Heart right ventricle (tissue), 16 donors: ENCODE measurements at regions not wholly inside any gene's neighbourhood (a gene's known extent, or its start where the extent isn't known, plus 50 kb on each side); places are given as distances from the start of the nearest gene placed in this dataset.

Experiments used
- ATAC-seq, 8 donors: fragments of 200-7000 bp; cut with Tn5 transposase; one replicate each; pipeline ENCODE4 v1.9.1; 2020; ENCODE audit warnings: mild to moderate bottlenecking in 8 of 8, moderate library complexity in 8 of 8, moderate number of reproducible peaks in 1 of 8
- DNase-seq, 2 donors: peaks; one replicate each; pipeline ENCODE4 v3.0.0-alpha.2; 2020
- H3K27ac ChIP-seq, 10 donors: fragments of 200-600 bp; sonication (generic) in 2 of 10; one replicate each; pipeline versions ENCODE4 v1.5.0 to v1.8.0; 2020 to 2022; ENCODE audit warnings: mild to moderate bottlenecking in 3 of 10
- H3K27me3 ChIP-seq, 7 donors: fragments of 200-600 bp; one replicate each; pipeline ENCODE4 v1.8.0; 2021 to 2022; ENCODE audit warnings: mild to moderate bottlenecking in 2 of 7
- H3K36me3 ChIP-seq, 9 donors: fragments of 200-600 bp; sonication (generic) in 1 of 9; one replicate each; pipeline versions ENCODE4 v1.5.0 to v1.8.0; 2020 to 2022; ENCODE audit warnings: mild to moderate bottlenecking in 2 of 9
- H3K4me1 ChIP-seq, 9 donors: fragments of 200-600 bp; sonication (generic) in 1 of 9; one replicate each; pipeline versions ENCODE4 v1.5.0 to v1.8.0; 2020 to 2022; ENCODE audit warnings: mild to moderate bottlenecking in 4 of 9
- H3K4me3 ChIP-seq, 10 donors: fragments of 200-600 bp; sonication (generic) in 2 of 10; one replicate each; pipeline versions ENCODE4 v1.5.0 to v1.8.0; 2020 to 2022; ENCODE audit warnings: mild to moderate bottlenecking in 7 of 10, moderate library complexity in 2 of 10
- H3K9me3 ChIP-seq, 11 donors: fragments of 200-600 bp in 10 of 11; sonication (generic) in 2 of 11; one replicate each; pipeline versions ENCODE4 v1.5.0 to v1.8.0; 2013 to 2022; ENCODE audit warnings: mild to moderate bottlenecking in 2 of 11, control low read depth in 1 of 11, moderate library complexity in 1 of 11
- WGBS, 2 donors: extraction: QIAGEN DNeasy Blood & Tissue Kit; methylation state at CpG; one replicate each; pipeline ENCODE4 v1.1.7; 2013; ENCODE audit warnings: inconsistent platforms in 1 of 2; 5-methylcytosine and 5-hydroxymethylcytosine counted together
- intact Hi-C, 10 donors: fragments of 100-400 bp; cut with DNase I; formaldehyde crosslinking; loops; one replicate each; pipeline versions ENCODE4 v1.11.1 to v1.14.2; 2022
- TF ChIP-seq, protein P1 (sequence below), 9 donors: fragments of 200-600 bp; sonication (generic) in 2 of 9; IDR thresholded peaks; one replicate each; pipeline versions ENCODE4 v1.5.0 to v1.8.0; 2021 to 2022; ENCODE audit warnings: antibody characterized with exemption in 9 of 9, mild to moderate bottlenecking in 5 of 9, moderate library complexity in 1 of 9
- donor health status: Arrhythmogenic right ventricular cardiomyopathy.
- donor health status: ischemic (EF 13 %, LVEDD 7.1; RV severe dilation, severe dysfunction).
- donor health status: healthy with polysubstance abuse.
- donor health status: DM: no; HTN: yes; CAD: no.
- donor health status: DM: no; HTN: no; CAD: no.
- donor health status: ischemic (EF 25% LVEDD 6.9; RV normal size, moderate dysfunction).
- donor health status: ischemic (EF 25% LVEDD 5.7; RV mildly dilated, moderate dysfunction).
- donor health status: healthy.
- donor health status: DM: yes; HTN: yes; CAD: no.
- donor health status: Ischemic cardiomyopathy.
- donor health status: ischemic (EF 35%, LVEDD 5.7; RV mildly dilated, moderate dysfunction).
- donor health status: nonischemic (EF 11% LVEDD 7.7; RV severe dilation, severe dysfunction).
- donor health status: DM: yes; HTN: yes; CAD: no.
- donor health status: PGD.
- donor health status: ischemic (EF 29% LVEDD 5.4; RV normal size, mild dysfunction).
- donor health status: nonischemic (EF 23%, LVEDD 6.1; RV moderate dilation, normal function).

DNA sequence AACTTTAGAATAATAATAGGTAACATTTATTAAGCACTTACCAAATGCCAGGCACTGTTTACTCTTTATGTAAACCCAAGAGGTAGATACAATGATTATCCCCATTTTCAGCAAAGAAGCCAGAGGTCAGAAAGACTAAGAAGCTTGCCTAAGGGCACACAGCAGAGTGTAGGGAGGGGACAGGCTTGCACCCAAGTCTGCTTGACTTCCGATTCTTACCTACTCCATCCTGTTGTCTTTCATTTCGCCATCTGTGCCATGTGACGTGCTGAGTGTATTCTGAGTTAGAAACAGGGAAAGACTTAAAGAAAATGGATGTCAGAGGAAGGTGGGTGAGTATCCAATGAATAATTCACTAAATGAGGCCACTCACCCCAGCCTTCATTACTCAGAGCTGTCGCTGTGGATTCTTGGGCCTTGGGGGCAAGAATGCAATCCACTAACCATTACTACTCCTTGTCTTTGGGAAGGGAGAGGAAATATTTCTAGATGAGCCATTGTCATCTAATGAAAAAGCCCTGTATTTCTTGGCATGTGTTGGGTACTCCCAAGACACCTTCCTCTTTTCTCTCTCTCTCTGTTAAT is 76.4 kb upstream of the BCL11A start:
- Histone ChIP-seq H3K9me3 (no peaks in the 10 kb centered on the region), H3K4me3 (no peak overlapping the region), H3K27ac (no peak overlapping the region), H3K4me1 (peaks cover 0 to 3% (median 0%) of the 10 kb centered on the region in 9 donors), H3K36me3 (no peaks in the 10 kb centered on the region), H3K27me3 (peaks cover 0 to 77% (median 50%) of the 10 kb centered on the region in 7 donors)
- DNase-seq (no peak), ATAC-seq (no peak)
- 82% methylated on average over 4 of the region's 4 CpGs for WGBS, 2 donors
- TF ChIP-seq, protein P1, sequence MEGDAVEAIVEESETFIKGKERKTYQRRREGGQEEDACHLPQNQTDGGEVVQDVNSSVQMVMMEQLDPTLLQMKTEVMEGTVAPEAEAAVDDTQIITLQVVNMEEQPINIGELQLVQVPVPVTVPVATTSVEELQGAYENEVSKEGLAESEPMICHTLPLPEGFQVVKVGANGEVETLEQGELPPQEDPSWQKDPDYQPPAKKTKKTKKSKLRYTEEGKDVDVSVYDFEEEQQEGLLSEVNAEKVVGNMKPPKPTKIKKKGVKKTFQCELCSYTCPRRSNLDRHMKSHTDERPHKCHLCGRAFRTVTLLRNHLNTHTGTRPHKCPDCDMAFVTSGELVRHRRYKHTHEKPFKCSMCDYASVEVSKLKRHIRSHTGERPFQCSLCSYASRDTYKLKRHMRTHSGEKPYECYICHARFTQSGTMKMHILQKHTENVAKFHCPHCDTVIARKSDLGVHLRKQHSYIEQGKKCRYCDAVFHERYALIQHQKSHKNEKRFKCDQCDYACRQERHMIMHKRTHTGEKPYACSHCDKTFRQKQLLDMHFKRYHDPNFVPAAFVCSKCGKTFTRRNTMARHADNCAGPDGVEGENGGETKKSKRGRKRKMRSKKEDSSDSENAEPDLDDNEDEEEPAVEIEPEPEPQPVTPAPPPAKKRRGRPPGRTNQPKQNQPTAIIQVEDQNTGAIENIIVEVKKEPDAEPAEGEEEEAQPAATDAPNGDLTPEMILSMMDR (IDR thresholded peaks at IDR 0.05), result no peak
- intact Hi-C loops, result no loop called here

DNA sequence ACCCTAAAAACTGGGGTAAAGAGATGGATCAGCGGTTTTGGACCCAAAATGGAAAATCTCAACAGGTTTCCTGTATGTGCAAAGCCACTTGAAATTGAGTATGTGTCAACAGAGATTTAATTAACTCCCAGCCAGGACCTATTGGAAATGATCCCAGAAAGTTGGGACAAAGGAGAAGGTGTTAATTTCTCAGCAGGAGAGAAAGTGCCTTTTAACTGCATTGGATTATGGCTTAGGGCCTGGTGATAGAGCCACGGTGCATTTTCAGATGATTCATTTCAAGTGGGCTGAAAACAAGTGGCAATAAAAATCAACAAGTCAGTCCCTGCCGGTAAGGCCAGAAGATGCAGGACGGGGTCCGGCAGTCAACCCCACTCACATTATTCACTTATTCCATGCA is 80.2 kb upstream of the BCL11A start:
- intact Hi-C loops, result no loop called here
- ATAC-seq, result no peak
- TF ChIP-seq, protein P1 (IDR thresholded peaks at IDR 0.05), result no peak
- Histone ChIP-seq H3K4me1 (peaks cover 0 to 3% (median 0%) of the 10 kb centered on the region in 9 donors), H3K27me3 (peaks cover 0 to 57% (median 24%) of the 10 kb centered on the region in 7 donors), H3K36me3 (no peaks in the 10 kb centered on the region), H3K9me3 (no peaks in the 10 kb centered on the region), H3K27ac (no peak overlapping the region), H3K4me3 (no peak overlapping the region)
- WGBS, 2 donors, result 51 to 52% methylated on average over 5 of the region's 5 CpGs
- no peak for DNase-seq

DNA sequence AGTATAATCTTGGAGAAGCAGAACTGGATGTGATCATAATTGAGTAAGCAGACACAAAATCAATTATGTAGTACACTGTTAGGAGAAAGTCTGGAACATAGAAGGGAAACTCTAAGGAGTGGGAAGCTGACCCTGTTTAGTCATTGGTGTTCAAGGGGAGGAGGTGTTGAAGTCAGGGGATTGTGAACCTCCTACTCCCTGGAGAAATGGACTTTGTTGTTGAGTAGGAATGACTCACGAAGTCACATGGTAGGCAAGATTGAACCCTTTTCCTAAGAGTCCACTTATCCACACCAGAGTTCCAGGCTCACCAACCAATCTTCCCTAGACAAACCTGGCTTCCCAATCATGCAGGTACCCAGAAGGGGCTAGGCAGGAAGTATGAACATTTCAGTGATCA is 81.0 kb upstream of the BCL11A start:
- DNase-seq (no peak), ATAC-seq (peak in 3 of 8 donors; percentile 32 to 49 (median 36))
- intact Hi-C loops, result no loop called here
- Histone ChIP-seq H3K4me3 (no peak overlapping the region), H3K36me3 (no peaks in the 10 kb centered on the region), H3K27me3 (peaks cover 0 to 53% (median 24%) of the 10 kb centered on the region in 7 donors), H3K9me3 (no peaks in the 10 kb centered on the region), H3K27ac (no peak overlapping the region), H3K4me1 (peaks cover 0 to 3% (median 0%) of the 10 kb centered on the region in 9 donors)
- 62 to 76% methylated on average over 1 of the region's 1 CpG for WGBS, 2 donors
- TF ChIP-seq, protein P1 (IDR thresholded peaks at IDR 0.05), result no peak

- TF ChIP-seq, protein P1 (IDR thresholded peaks at IDR 0.05), result peak; percentile 32 to 79 (median 75)
- peak in 2 of 8 donors; percentile 35 to 45 for ATAC-seq
- Histone ChIP-seq H3K36me3 (no peaks in the 10 kb centered on the region), H3K9me3 (no peaks in the 10 kb centered on the region), H3K4me3 (no peak overlapping the region), H3K27ac (no peak overlapping the region), H3K27me3 (peaks cover 0 to 10% (median 0%) of the 10 kb centered on the region in 7 donors), H3K4me1 (no peaks in the 10 kb centered on the region)
- intact Hi-C loops, result no loop called here
- 36 to 48% methylated on average over 6 of the region's 6 CpGs for WGBS, 2 donors
- DNase-seq, result no peak
Measured at GRCh38 chr2:60641811-60642788, 88.6 kb upstream of the BCL11A start.
